GM18508 (cell line): ENCODE measurements at regions not wholly inside any gene's neighbourhood (a gene's known extent, or its start where the extent isn't known, plus 50 kb on each side); places are given as distances from the start of the nearest gene placed in this dataset.

ENCODE experiments used
- ATAC-seq: cut with Tn5 transposase; IDR thresholded peaks from one replicate; pipeline ENCODE4 v1.9.1; 2021; ENCODE audit warnings: moderate number of reproducible peaks; ENCODE audit not compliant: insufficient read depth, unreplicated experiment

DNA sequence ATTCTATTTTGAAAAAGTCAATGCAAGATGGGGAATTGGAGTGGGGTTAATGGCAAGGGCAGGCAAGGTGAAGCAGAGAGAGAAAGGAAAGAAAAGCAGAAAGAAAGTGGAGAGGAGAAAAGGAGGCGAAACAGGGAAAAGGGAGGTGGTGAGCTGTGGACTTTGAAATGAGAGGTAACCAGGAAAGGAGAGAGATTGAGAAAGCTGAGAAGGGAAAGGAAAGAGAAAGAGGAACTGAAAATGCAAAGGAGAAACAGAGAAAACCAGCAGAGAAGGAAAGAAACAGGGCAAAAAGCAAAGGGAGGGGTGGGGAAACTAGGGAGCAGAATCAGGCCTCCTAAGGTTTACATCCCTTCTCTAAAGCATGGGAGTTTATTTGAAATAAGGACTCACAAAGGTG lies 72.5 kb upstream of the TPK1 start:
- no peak for ATAC-seq

- peak; percentile 83 for ATAC-seq
Measured at GRCh38 chr7:144907577-144907976, 71.7 kb upstream of the TPK1 start.

GRCh38 chr7:144903201-144903600 lies 67.3 kb upstream of the TPK1 start:
- ATAC-seq: no peak

- ATAC-seq: no peak
Measured at GRCh38 chr7:144892761-144893160, 56.9 kb upstream of the TPK1 start.
